ENCODE measurements at regions not wholly inside any gene's neighbourhood (a gene's known extent, or its start where the extent isn't known, plus 50 kb on each side); places are given as distances from the start of the nearest gene placed in this dataset.
"Not testable (repeated sequence)": the region's sequence is repeated elsewhere in the genome, so short reads cannot be mapped to it uniquely, and the experiment has no call there.

GRCh38 chr13:44834404-44834803 lies 154.9 kb downstream of the NUFIP1 start:
- Histone ChIP-seq H3K36me3 (ENCODE audit: control insufficient read depth in 3 of 3, insufficient read depth in 3 of 3, low read length in 3 of 3) (no peaks in the 10 kb centered on the region), H3K4me1 (ENCODE audit: control insufficient read depth in 3 of 3, insufficient read depth in 3 of 3, low read length in 3 of 3) (peaks cover 0 to 7% (median 4%) of the 10 kb centered on the region in 3 donors), H3K9me3 (ENCODE audit: control insufficient read depth in 3 of 3, low read length in 3 of 3) (no peaks in the 10 kb centered on the region), H3K4me3 (ENCODE audit: low read length in 3 of 3) (no peak overlapping the region), H3K9ac (ENCODE audit: low read depth in 1 of 3, low read length in 3 of 3) (no peak overlapping the region), H3K27me3 (ENCODE audit: control insufficient read depth in 3 of 3, insufficient read depth in 3 of 3, low read length in 3 of 3) (no peaks in the 10 kb centered on the region), H3K27ac (ENCODE audit: low read depth, low read length) (no peak overlapping the region)

- H3K27me3 ChIP-seq (ENCODE audit: control insufficient read depth in 3 of 3, insufficient read depth in 3 of 3, low read length in 3 of 3): no peaks in the 10 kb centered on the region
- peaks cover 0 to 7% (median 4%) of the 10 kb centered on the region in 3 donors for H3K4me1 ChIP-seq (ENCODE audit: control insufficient read depth in 3 of 3, insufficient read depth in 3 of 3, low read length in 3 of 3)
- H3K27ac ChIP-seq (ENCODE audit: low read depth, low read length): no peak overlapping the region
- H3K36me3 ChIP-seq (ENCODE audit: control insufficient read depth in 3 of 3, insufficient read depth in 3 of 3, low read length in 3 of 3): no peaks in the 10 kb centered on the region
- peaks cover 0 to under 1% (median 0%) of the 10 kb centered on the region in 3 donors for H3K9me3 ChIP-seq (ENCODE audit: control insufficient read depth in 3 of 3, low read length in 3 of 3)
- H3K9ac ChIP-seq (ENCODE audit: low read depth in 1 of 3, low read length in 3 of 3): no peak overlapping the region
- no peak overlapping the region for H3K4me3 ChIP-seq (ENCODE audit: low read length in 3 of 3)
These were observed 155.6 kb downstream of the NUFIP1 start for GRCh38 chr13:44833626-44834025.

GRCh38 chr13:44833139-44833538 lies 156.1 kb downstream of the NUFIP1 start:
- Histone ChIP-seq H3K9ac (ENCODE audit: low read depth in 1 of 3, low read length in 3 of 3) (no peak overlapping the region), H3K27ac (ENCODE audit: low read depth, low read length) (no peak overlapping the region), H3K9me3 (ENCODE audit: control insufficient read depth in 3 of 3, low read length in 3 of 3) (peaks cover 0 to 3% (median 0%) of the 10 kb centered on the region in 3 donors), H3K4me1 (ENCODE audit: control insufficient read depth in 3 of 3, insufficient read depth in 3 of 3, low read length in 3 of 3) (peaks cover 0 to 7% (median 4%) of the 10 kb centered on the region in 3 donors), H3K36me3 (ENCODE audit: control insufficient read depth in 3 of 3, insufficient read depth in 3 of 3, low read length in 3 of 3) (no peaks in the 10 kb centered on the region), H3K4me3 (ENCODE audit: low read length in 3 of 3) (no peak overlapping the region), H3K27me3 (ENCODE audit: control insufficient read depth in 3 of 3, insufficient read depth in 3 of 3, low read length in 3 of 3) (no peaks in the 10 kb centered on the region)

GRCh38 chr13:44826591-44827350 lies 162.5 kb downstream of the NUFIP1 start:
- no peaks in the 10 kb centered on the region for H3K27me3 ChIP-seq (ENCODE audit: control insufficient read depth in 3 of 3, insufficient read depth in 3 of 3, low read length in 3 of 3)
- peaks cover 0 to 7% (median 5%) of the 10 kb centered on the region in 3 donors for H3K4me1 ChIP-seq (ENCODE audit: control insufficient read depth in 3 of 3, insufficient read depth in 3 of 3, low read length in 3 of 3)
- H3K9ac ChIP-seq (ENCODE audit: low read depth in 1 of 3, low read length in 3 of 3): no peak overlapping the region
- no peak overlapping the region for H3K4me3 ChIP-seq (ENCODE audit: low read length in 3 of 3)
- peaks cover 0 to 3% (median 0%) of the 10 kb centered on the region in 3 donors for H3K9me3 ChIP-seq (ENCODE audit: control insufficient read depth in 3 of 3, low read length in 3 of 3)
- H3K27ac ChIP-seq (ENCODE audit: low read depth, low read length): no peak overlapping the region
- no peaks in the 10 kb centered on the region for H3K36me3 ChIP-seq (ENCODE audit: control insufficient read depth in 3 of 3, insufficient read depth in 3 of 3, low read length in 3 of 3)

GRCh38 chr13:44825953-44826352 lies 163.3 kb downstream of the NUFIP1 start:
- Histone ChIP-seq H3K9ac (ENCODE audit: low read depth in 1 of 3, low read length in 3 of 3) (no peak overlapping the region), H3K4me1 (ENCODE audit: control insufficient read depth in 3 of 3, insufficient read depth in 3 of 3, low read length in 3 of 3) (peaks cover 0 to 7% (median 5%) of the 10 kb centered on the region in 3 donors), H3K9me3 (ENCODE audit: control insufficient read depth in 3 of 3, low read length in 3 of 3) (peaks cover 0 to 3% (median 0%) of the 10 kb centered on the region in 3 donors), H3K27me3 (ENCODE audit: control insufficient read depth in 3 of 3, insufficient read depth in 3 of 3, low read length in 3 of 3) (no peaks in the 10 kb centered on the region), H3K4me3 (ENCODE audit: low read length in 3 of 3) (no peak overlapping the region), H3K27ac (ENCODE audit: low read depth, low read length) (no peak overlapping the region), H3K36me3 (ENCODE audit: control insufficient read depth in 3 of 3, insufficient read depth in 3 of 3, low read length in 3 of 3) (no peaks in the 10 kb centered on the region)

GRCh38 chr13:44823555-44823954 lies 165.7 kb downstream of the NUFIP1 start:
- not testable (repeated sequence) for H3K9me3 ChIP-seq (ENCODE audit: control insufficient read depth in 3 of 3, low read length in 3 of 3); H3K27ac ChIP-seq (ENCODE audit: low read depth, low read length); H3K4me1 ChIP-seq (ENCODE audit: control insufficient read depth in 3 of 3, insufficient read depth in 3 of 3, low read length in 3 of 3); H3K36me3 ChIP-seq (ENCODE audit: control insufficient read depth in 3 of 3, insufficient read depth in 3 of 3, low read length in 3 of 3); H3K9ac ChIP-seq (ENCODE audit: low read depth in 1 of 3, low read length in 3 of 3); H3K4me3 ChIP-seq (ENCODE audit: low read length in 3 of 3); H3K27me3 ChIP-seq (ENCODE audit: control insufficient read depth in 3 of 3, insufficient read depth in 3 of 3, low read length in 3 of 3)

GRCh38 chr13:44822291-44822690 lies 167.0 kb downstream of the NUFIP1 start:
- Histone ChIP-seq H3K4me1 (ENCODE audit: control insufficient read depth in 3 of 3, insufficient read depth in 3 of 3, low read length in 3 of 3) (peaks cover 0 to 7% (median 5%) of the 10 kb centered on the region in 3 donors), H3K36me3 (ENCODE audit: control insufficient read depth in 3 of 3, insufficient read depth in 3 of 3, low read length in 3 of 3) (no peaks in the 10 kb centered on the region), H3K9me3 (ENCODE audit: control insufficient read depth in 3 of 3, low read length in 3 of 3) (no peaks in the 10 kb centered on the region), H3K9ac (ENCODE audit: low read depth in 1 of 3, low read length in 3 of 3) (no peak overlapping the region), H3K27me3 (ENCODE audit: control insufficient read depth in 3 of 3, insufficient read depth in 3 of 3, low read length in 3 of 3) (no peaks in the 10 kb centered on the region), H3K4me3 (ENCODE audit: low read length in 3 of 3) (no peak overlapping the region), H3K27ac (ENCODE audit: low read depth, low read length) (no peak overlapping the region)

- no peak overlapping the region for H3K9ac ChIP-seq (ENCODE audit: low read depth in 1 of 3, low read length in 3 of 3)
- H3K27ac ChIP-seq (ENCODE audit: low read depth, low read length): no peak overlapping the region
- H3K4me3 ChIP-seq (ENCODE audit: low read length in 3 of 3): no peak overlapping the region
- H3K36me3 ChIP-seq (ENCODE audit: control insufficient read depth in 3 of 3, insufficient read depth in 3 of 3, low read length in 3 of 3): no peaks in the 10 kb centered on the region
- no peaks in the 10 kb centered on the region for H3K27me3 ChIP-seq (ENCODE audit: control insufficient read depth in 3 of 3, insufficient read depth in 3 of 3, low read length in 3 of 3)
- H3K9me3 ChIP-seq (ENCODE audit: control insufficient read depth in 3 of 3, low read length in 3 of 3): no peaks in the 10 kb centered on the region
- peaks cover 0 to 3% (median 0%) of the 10 kb centered on the region in 3 donors for H3K4me1 ChIP-seq (ENCODE audit: control insufficient read depth in 3 of 3, insufficient read depth in 3 of 3, low read length in 3 of 3)
These were observed 169.5 kb downstream of the NUFIP1 start for GRCh38 chr13:44819772-44820171.

GRCh38 chr13:44819245-44819644 lies 170.0 kb downstream of the NUFIP1 start:
- no peaks in the 10 kb centered on the region for H3K27me3 ChIP-seq (ENCODE audit: control insufficient read depth in 3 of 3, insufficient read depth in 3 of 3, low read length in 3 of 3)
- H3K4me1 ChIP-seq (ENCODE audit: control insufficient read depth in 3 of 3, insufficient read depth in 3 of 3, low read length in 3 of 3): peaks cover 0 to 3% (median 0%) of the 10 kb centered on the region in 3 donors
- H3K9me3 ChIP-seq (ENCODE audit: control insufficient read depth in 3 of 3, low read length in 3 of 3): no peaks in the 10 kb centered on the region
- no peaks in the 10 kb centered on the region for H3K36me3 ChIP-seq (ENCODE audit: control insufficient read depth in 3 of 3, insufficient read depth in 3 of 3, low read length in 3 of 3)
- H3K4me3 ChIP-seq (ENCODE audit: low read length in 3 of 3): no peak overlapping the region
- H3K27ac ChIP-seq (ENCODE audit: low read depth, low read length): no peak overlapping the region
- no peak overlapping the region for H3K9ac ChIP-seq (ENCODE audit: low read depth in 1 of 3, low read length in 3 of 3)

GRCh38 chr13:44818428-44818827 lies 170.8 kb downstream of the NUFIP1 start:
- Histone ChIP-seq H3K9me3 (ENCODE audit: control insufficient read depth in 3 of 3, low read length in 3 of 3) (no peaks in the 10 kb centered on the region), H3K36me3 (ENCODE audit: control insufficient read depth in 3 of 3, insufficient read depth in 3 of 3, low read length in 3 of 3) (no peaks in the 10 kb centered on the region), H3K27ac (ENCODE audit: low read depth, low read length) (no peak overlapping the region), H3K27me3 (ENCODE audit: control insufficient read depth in 3 of 3, insufficient read depth in 3 of 3, low read length in 3 of 3) (no peaks in the 10 kb centered on the region), H3K4me3 (ENCODE audit: low read length in 3 of 3) (no peak overlapping the region), H3K4me1 (ENCODE audit: control insufficient read depth in 3 of 3, insufficient read depth in 3 of 3, low read length in 3 of 3) (peaks cover 0 to 3% (median 0%) of the 10 kb centered on the region in 3 donors), H3K9ac (ENCODE audit: low read depth in 1 of 3, low read length in 3 of 3) (no peak overlapping the region)

Data from skeletal muscle tissue (tissue), 3 donors.